Lung (tissue), 11 donors: ENCODE measurements at regions not wholly inside any gene's neighbourhood (a gene's known extent, or its start where the extent isn't known, plus 50 kb on each side); places are given as distances from the start of the nearest gene placed in this dataset.

Experiments used
- ATAC-seq: fragments of 200-7000 bp; cut with Tn5 transposase; one replicate; pipeline ENCODE4 v1.9.1; 2020; ENCODE audit warnings: moderate number of reproducible peaks; ENCODE audit not compliant: insufficient read depth, low FRiP score
- DNase-seq, 3 donors: peaks; one replicate each; pipeline ENCODE4 v3.0.0-alpha.2; 2013 to 2017
- H3K27ac ChIP-seq, 2 donors: one replicate each; pipeline ENCODE4 v1.5.1; 2013; ENCODE audit warnings: mild to moderate bottlenecking in 2 of 2, moderate library complexity in 2 of 2, control low read depth in 1 of 2, inconsistent platforms in 1 of 2, low read depth in 1 of 2, low read length in 1 of 2
- H3K27me3 ChIP-seq, 3 donors: one replicate each; pipeline ENCODE4 v1.5.1; 2013; ENCODE audit warnings: low read length in 2 of 3; ENCODE audit not compliant: control insufficient read depth in 3 of 3, insufficient read depth in 3 of 3
- H3K36me3 ChIP-seq, 4 donors: one replicate each; pipeline ENCODE4 v1.5.1; 2013; ENCODE audit warnings: low read length in 4 of 4, mild to moderate bottlenecking in 1 of 4, moderate library complexity in 1 of 4; ENCODE audit not compliant: control insufficient read depth in 4 of 4, insufficient read depth in 4 of 4
- H3K4me1 ChIP-seq, 5 donors: one replicate each; pipeline ENCODE4 v1.5.1; 2013; ENCODE audit warnings: low read length in 5 of 5, mild to moderate bottlenecking in 2 of 5, moderate library complexity in 1 of 5; ENCODE audit not compliant: control insufficient read depth in 5 of 5, insufficient read depth in 5 of 5
- H3K4me3 ChIP-seq: one replicate; pipeline ENCODE4 v1.5.1; 2013; ENCODE audit warnings: mild to moderate bottlenecking, control low read depth, moderate library complexity
- H3K9ac ChIP-seq, 2 donors: one replicate each; pipeline ENCODE4 v1.5.1; 2013; ENCODE audit warnings: low read length in 2 of 2, control low read depth in 1 of 2; ENCODE audit not compliant: insufficient read depth in 1 of 2
- H3K9me3 ChIP-seq, 4 donors: one replicate each; pipeline ENCODE4 v1.5.1; 2013; ENCODE audit warnings: low read length in 3 of 4, mild to moderate bottlenecking in 1 of 4, moderate library complexity in 1 of 4; ENCODE audit not compliant: control insufficient read depth in 4 of 4, insufficient read depth in 3 of 4
- CTCF ChIP-seq: IDR thresholded peaks from 2 replicates; pipeline ENCODE4 v1.5.1; 2012; ENCODE audit warnings: mild to moderate bottlenecking; ENCODE audit errors: control extremely low read depth, extremely low read depth
- WGBS, 2 donors: extraction: QIAGEN DNeasy Blood & Tissue Kit; methylation state at CpG; one replicate each; pipeline ENCODE4 v1.1.7; 2013; 5-methylcytosine and 5-hydroxymethylcytosine counted together
- donor health status: control.
- donor health status: control.
- donor health status: Bipolar disorder and iron deficiency.
- donor health status: healthy.
- donor health status: DM: yes; HTN: yes; CAD: no.

GRCh38 chr2:177078855-177079254 is 133.7 kb upstream of the HNRNPA3 start:
- Histone ChIP-seq H3K27ac (no peak overlapping the region), H3K9me3 (no peaks in the 10 kb centered on the region), H3K27me3 (no peaks in the 10 kb centered on the region), H3K4me3 (no peak overlapping the region), H3K36me3 (no peaks in the 10 kb centered on the region), H3K4me1 (no peaks in the 10 kb centered on the region), H3K9ac (no peak overlapping the region)
- ATAC-seq: peak; percentile 56
- no peak for DNase-seq
- WGBS, 2 donors: 74 to 84% methylated on average over 3 of the region's 3 CpGs
- TF ChIP-seq CTCF: no peak

GRCh38 chr2:177080746-177081284 is 131.8 kb upstream of the HNRNPA3 start:
- Histone ChIP-seq H3K4me1 (no peaks in the 10 kb centered on the region), H3K27me3 (no peaks in the 10 kb centered on the region), H3K36me3 (no peaks in the 10 kb centered on the region), H3K27ac (no peak overlapping the region), H3K9ac (no peak overlapping the region), H3K9me3 (no peaks in the 10 kb centered on the region), H3K4me3 (no peak overlapping the region)
- TF ChIP-seq CTCF: no peak
- 68 to 90% methylated on average over 3 of the region's 3 CpGs for WGBS, 2 donors
- no peak for ATAC-seq
- DNase-seq: no peak

GRCh38 chr2:177084607-177085006 is 128.0 kb upstream of the HNRNPA3 start:
- Histone ChIP-seq H3K36me3 (no peaks in the 10 kb centered on the region), H3K27me3 (no peaks in the 10 kb centered on the region), H3K9me3 (no peaks in the 10 kb centered on the region), H3K4me1 (no peaks in the 10 kb centered on the region), H3K4me3 (no peak overlapping the region), H3K27ac (no peak overlapping the region), H3K9ac (no peak overlapping the region)
- 44 to 56% methylated on average over 4 of the region's 4 CpGs for WGBS, 2 donors
- ATAC-seq (no peak), DNase-seq (no peak)
- no peak for TF ChIP-seq CTCF

DNA sequence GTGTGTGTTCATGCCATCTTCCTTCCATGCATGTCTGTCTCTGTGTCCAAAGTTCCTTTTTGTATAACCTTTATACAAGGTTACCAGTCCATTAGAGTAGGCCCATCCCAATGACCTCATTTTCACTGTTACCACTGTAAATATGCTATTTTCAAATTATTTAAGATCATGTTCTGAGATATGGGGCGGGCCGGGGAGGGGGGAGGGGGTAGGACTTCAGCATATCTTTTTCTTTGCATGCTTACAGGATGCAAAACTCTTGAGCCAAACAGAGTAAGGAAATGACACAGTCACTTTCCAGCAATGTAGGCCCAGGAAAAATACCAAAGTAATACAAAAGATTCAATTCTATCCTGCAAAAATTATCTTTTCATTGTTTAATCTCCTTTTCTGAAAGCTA is 124.1 kb upstream of the HNRNPA3 start:
- TF ChIP-seq CTCF: no peak
- Histone ChIP-seq H3K27ac (no peak overlapping the region), H3K9ac (no peak overlapping the region), H3K36me3 (no peaks in the 10 kb centered on the region), H3K4me3 (no peak overlapping the region), H3K9me3 (no peaks in the 10 kb centered on the region), H3K4me1 (no peaks in the 10 kb centered on the region), H3K27me3 (no peaks in the 10 kb centered on the region)
- WGBS, 2 donors: 39 to 45% methylated on average over 2 of the region's 2 CpGs
- DNase-seq (no peak), ATAC-seq (no peak)
